Keratinocyte (primary cell): ENCODE measurements at regions not wholly inside any gene's neighbourhood (a gene's known extent, or its start where the extent isn't known, plus 50 kb on each side); places are given as distances from the start of the nearest gene placed in this dataset.

Experiments used
- EZH2 ChIP-seq: IDR thresholded peaks from one replicate; pipeline ENCODE4 v1.6.1; 2012; ENCODE audit warnings: inconsistent platforms, mild to moderate bottlenecking, low read length, moderate library complexity
- TF ChIP-seq, protein P1 (sequence below), 3 experiments: IDR thresholded peaks in 1 of 3; conservative IDR thresholded peaks in 1 of 3; optimal IDR thresholded peaks in 1 of 3; 2 replicates in 2 of 3; 3 replicates in 1 of 3; pipeline versions ENCODE3 to v1.5.1; 2011; ENCODE audit warnings: low read length in 3 of 3, mild to moderate bottlenecking in 3 of 3, moderate library complexity in 2 of 3, control low read depth in 1 of 3, inconsistent platforms in 1 of 3; ENCODE audit not compliant: insufficient read depth in 2 of 3; ENCODE audit errors: extremely low read depth in 1 of 3

DNA sequence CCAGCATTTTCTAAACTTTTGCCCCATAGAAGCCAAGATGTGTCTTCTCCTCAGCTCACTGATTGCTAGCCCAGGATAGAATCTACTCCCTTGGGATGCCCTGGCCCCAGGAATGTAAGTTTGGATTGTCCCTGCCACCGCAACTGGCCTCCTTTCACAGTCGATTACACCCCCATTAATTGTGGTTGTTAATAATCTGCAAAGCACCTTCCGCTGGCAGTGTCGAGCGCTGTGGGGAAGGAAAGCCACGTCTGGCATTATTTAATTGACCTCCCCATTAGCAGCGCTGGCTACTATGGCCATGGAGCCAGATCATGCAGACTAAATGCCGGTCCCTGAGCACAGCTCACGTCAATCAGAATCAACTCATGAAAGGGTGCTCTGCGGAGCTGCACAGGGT lies 597.3 kb upstream of the PLXNA2 start:
- no peak for TF ChIP-seq EZH2
- TF ChIP-seq, protein P1, sequence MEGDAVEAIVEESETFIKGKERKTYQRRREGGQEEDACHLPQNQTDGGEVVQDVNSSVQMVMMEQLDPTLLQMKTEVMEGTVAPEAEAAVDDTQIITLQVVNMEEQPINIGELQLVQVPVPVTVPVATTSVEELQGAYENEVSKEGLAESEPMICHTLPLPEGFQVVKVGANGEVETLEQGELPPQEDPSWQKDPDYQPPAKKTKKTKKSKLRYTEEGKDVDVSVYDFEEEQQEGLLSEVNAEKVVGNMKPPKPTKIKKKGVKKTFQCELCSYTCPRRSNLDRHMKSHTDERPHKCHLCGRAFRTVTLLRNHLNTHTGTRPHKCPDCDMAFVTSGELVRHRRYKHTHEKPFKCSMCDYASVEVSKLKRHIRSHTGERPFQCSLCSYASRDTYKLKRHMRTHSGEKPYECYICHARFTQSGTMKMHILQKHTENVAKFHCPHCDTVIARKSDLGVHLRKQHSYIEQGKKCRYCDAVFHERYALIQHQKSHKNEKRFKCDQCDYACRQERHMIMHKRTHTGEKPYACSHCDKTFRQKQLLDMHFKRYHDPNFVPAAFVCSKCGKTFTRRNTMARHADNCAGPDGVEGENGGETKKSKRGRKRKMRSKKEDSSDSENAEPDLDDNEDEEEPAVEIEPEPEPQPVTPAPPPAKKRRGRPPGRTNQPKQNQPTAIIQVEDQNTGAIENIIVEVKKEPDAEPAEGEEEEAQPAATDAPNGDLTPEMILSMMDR (optimal IDR thresholded peaks at IDR 0.05 in 1 of 3, IDR thresholded peaks at IDR 0.05 in 1 of 3, conservative IDR thresholded peaks at IDR 0.05 in 1 of 3; ENCODE audit: extremely low read depth in 1 of 3, insufficient read depth in 2 of 3, low read length in 3 of 3), result no peak
